CD1c-positive myeloid dendritic cell (primary cell): ENCODE measurements at regions not wholly inside any gene's neighbourhood (a gene's known extent, or its start where the extent isn't known, plus 50 kb on each side); places are given as distances from the start of the nearest gene placed in this dataset.
"Not testable (repeated sequence)": the region's sequence is repeated elsewhere in the genome, so short reads cannot be mapped to it uniquely, and the experiment has no call there.

ENCODE experiments used
- DNase-seq: peaks from one replicate; pipeline ENCODE4 v3.0.0-alpha.2; 2016; ENCODE audit errors: extremely low spot score

DNA sequence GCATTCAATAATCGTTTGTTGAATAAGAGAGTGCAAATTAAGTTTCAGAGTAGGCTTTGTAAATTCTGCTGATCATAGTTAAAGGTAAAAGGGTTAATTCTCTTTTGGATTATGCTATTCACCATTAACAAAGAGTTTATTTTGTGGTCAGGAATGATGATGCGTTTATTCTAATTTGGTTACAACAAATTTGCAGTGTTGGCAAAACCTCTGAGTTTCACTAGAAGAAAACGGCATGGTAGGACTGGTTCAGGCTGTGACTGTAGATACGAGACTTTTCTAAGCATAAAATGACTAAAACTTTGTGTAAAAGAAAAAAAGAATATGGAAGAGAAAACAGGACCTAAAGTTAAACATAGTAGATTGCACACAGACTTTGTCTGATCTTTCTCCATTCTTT is 234.7 kb downstream of the TLR4 start:
- DNase-seq = no peak

DNA sequence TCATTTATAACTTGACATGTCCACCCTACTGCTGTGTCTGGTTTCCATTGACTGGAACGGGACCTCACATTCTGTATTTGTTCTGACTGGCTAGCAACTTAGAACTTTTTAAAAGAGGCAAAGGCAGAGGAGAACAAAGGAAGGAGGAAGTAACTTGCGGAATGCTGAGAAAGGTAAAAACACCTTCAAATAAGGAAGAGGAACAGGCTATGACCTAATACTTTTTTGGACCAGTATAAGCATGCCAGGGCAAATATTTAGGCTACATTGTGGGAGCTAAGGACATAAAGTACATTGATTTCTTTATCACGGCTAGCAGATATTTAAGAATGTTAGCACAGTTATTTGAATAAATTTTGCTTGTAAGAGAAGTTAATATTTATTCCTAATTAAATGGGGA is 240.5 kb downstream of the TLR4 start:
- DNase-seq = not testable (repeated sequence)

DNA sequence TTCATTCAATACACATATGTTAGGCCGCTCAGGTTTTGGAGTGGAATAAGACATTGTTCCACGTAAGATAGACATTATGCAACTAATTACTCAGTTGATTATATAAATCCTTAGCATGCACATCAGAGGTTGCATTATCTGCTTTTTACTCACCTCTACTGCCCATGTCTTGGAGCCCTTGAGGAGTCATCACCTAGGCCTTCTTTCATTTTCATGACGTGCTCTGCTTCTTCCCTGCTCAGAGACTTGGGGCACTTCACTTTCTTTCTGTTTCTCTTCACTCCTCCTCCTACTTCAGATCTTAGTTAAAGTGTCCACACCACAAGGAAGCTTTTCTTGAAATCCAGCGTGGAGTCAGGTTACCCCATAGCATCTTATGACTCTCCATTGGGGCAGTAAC is 241.1 kb downstream of the TLR4 start:
- no peak for DNase-seq

DNA sequence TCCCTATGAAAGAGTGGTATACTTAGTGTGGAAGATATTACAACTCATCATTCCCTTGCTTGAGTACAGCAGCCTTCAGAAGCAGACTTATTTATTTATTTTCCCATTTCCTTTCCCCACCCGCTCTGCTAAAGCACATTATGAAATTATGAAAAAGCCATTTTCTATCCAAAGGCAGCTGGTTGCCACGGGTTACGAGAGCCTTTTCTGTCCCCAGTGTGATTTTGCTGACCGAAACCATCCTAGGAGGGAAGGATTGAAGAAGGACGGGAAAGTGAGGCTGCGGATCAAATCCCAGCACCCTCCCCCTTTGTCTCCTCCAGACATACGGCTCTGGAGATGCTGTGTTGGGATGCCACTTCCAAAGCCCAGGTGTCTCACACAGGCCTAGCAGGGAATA is 246.9 kb downstream of the TLR4 start:
- no peak for DNase-seq

DNA sequence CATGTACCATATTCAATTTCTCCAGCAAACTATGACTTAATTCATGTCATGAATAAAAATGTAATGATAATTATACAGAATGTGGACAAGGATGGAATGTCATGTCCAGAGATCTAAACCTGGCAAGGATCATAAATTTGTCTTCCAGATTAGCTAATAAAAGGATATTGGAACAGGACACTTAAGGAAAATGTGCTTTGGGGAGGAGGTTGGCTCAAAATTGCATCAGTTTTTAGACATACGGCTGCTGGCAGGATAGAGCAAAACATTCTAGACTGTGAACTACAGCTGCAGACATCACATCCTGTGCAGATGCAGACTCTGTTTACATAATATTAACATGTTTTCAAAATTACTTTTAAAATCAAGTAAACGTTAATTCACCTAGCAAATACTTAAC is 248.4 kb downstream of the TLR4 start:
- no peak for DNase-seq

DNA sequence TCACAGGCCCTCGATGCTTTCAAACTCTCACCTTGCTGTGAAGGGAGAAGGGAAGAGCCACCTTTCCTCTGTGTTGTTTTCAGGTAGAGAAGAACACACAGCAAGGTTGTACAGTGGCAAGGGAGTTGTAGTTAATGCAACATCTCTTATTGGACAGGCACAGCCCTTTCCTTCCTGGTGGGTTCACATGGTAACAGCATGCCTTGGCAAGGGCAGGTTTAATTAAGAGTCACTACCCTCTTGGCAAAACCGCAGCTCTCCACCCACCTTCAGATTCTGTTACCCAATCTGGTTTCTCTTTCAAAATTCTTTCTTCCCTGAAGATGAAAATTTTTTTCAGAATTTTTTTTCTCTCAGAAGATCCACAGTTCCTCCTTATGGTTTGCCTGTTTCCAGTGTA is 253.1 kb downstream of the TLR4 start:
- peak; percentile 3 for DNase-seq

DNA sequence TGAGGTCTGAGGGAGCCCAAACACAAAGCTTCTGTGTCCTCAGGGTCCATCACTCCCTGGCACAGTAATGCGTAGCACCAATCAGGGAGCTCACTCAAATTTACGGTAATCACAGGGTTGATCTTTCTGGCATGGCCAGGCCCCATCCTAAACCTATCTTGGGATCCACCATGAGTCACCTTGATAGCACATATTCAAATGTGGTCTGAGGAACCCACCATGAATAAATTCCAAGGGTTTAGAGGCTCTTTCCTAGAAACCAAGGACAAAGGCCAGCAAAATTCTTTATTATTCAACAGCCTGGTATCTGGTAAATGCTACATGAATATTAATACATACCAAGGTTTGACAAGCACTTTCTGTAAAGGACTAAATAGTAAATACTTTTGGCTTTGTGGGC is 254.5 kb downstream of the TLR4 start:
- no peak for DNase-seq

DNA sequence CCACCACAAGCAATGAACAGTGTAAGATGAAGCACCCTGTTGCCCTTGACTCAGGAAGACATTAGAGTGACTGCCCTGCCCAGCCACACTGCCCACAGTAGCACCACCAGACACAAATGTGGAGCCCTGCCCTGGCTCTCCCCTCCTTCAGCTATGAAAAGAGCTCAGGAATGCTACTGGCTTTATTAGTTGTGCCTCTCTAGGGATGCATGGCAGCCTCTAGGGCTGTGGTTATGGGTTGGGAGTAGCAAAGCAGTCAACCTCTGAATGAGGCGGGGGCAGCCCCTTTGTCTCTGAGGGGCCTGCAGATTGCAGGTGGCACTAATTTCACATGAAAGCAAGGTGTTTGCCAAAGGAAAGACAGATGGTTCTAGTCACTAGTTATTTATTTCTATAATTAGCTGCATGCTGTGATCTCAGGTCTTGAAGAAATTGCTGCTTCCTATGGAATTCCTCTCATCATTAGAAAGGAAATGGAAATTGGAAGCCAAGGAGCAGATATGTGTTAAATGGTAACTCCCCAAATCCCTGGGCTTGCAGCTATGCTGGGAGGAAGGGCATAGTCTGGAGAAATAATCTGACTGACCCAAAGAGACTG is 259.4 kb downstream of the TLR4 start:
- no peak for DNase-seq

DNA sequence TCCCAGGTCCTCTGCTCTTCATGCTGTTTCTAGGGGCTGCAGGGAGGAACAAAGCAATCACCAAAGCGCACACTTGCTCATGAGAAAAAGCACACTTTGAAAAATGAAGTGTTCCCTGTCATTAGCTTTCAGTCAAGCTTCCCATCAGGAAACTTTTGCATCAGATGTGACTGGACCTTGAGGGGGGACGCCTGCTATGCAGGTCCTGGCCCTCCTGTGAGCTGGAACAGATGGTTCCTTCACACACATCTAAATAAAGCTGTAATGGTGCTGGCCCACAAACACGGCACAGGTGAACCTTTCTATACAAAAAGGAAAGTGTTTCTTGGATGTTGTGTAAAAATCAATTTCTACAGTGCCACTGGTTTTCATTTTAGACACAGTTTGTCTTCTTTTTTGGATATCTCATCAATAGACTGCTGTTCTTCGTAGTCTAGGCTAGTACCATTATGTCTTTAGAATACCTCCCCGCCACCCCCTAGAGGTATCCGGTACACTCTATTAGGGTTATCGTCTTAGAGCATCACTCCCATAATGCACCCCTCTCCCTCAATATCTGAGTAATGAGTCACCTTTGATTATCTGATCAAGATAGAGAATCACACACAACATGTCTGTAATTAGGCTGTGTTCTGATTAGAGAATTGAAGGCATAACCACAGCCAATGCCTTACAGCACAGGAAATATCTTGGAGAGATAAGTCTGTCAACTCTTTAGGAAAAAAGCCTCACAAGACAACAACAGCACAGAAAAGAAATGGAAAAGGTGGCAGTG is 266.3 kb downstream of the TLR4 start:
- no peak for DNase-seq

DNA sequence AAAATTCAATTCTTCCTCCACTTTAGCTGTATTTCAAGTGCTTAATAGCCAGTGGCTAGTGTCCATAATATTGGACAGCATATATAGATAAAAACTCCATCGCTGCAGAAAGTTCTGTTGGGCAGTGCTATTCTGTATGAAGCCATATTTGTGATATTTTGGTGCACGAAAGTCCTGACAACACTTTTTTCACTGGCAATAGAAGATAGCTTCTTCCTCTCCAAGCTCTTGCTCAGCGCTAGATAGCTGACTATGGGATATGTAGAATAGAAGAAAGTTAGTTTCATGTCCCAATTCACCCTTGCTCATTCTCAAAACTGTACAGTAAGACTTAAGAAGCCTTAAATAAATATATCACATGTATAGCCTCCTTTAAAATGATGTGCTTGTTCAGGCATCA is 269.9 kb downstream of the TLR4 start:
- no peak for DNase-seq

DNA sequence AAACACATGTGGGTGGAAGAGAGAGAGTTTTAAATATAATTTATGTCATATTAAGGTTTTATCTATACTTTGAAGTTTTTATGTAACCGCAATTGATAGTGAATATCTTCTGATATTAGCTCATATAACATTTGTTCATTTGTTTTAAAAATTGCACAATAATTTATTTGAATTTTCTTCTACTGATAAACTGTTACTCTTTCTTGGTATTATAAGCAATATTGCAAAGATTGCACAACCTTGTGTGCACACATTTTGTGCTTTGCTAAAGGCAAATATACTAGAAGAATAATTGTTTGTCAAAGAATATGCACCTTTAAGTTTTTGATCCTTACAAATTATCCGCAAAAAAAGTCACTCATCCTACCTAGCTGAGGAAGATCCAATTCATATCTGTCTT is 275.7 kb downstream of the TLR4 start:
- DNase-seq = no peak

DNA sequence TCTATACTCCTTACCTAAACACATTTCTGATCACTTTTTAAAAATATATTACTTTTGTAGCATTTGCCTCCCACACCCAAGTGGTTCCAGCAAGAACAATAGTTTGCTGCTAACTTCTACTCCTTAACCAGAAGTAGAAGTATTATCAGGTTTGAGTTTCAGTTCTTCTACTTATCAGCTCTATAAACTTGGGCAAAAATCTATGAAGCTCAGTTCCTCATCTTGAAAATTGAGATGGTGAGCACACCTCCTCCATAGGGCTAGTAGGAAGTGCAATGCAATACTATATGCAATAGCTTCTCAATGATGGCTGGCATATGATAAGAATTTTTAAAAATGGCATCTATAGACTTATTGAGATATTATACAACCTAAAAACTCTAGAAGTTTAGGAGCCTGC is 283.7 kb downstream of the TLR4 start:
- DNase-seq = peak; percentile 3

DNA sequence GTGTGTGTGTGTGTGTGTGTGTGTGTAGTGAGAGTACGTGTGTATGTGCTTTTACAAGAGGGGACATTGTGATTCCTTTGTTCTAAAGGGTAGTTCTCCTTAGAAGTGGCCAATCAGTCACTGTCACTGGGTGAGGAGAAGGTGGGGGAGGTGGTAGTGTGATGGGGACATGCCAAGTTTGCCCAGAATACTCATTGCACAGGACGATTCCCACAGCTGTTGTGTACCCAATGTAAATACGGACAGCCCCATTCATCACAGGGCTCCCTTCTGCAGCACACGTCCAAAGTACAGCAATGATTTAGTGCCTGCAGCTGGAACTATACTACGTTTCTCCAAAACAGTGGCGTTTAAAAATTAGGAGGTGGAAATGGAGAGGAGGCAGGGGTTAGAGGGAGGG is 287.8 kb downstream of the TLR4 start:
- DNase-seq = no peak

DNA sequence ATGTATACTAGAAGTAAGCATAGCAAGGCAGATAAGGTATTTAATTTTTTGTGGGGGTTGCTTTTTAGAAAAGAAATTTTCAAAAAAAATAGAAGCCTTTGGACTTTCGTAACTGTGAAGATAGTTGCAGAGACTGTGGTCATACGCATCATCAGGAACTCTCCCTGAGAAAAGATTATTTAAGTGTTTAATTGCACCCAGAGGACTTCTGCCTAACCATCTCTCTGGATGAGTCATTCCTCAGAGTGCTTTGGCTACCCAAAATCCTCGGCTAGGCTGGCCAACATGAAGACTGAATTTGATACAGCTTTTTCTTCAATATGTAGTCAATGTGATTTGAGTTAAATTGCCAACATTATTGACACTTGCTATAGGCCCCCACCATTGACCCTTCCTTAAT is 296.4 kb downstream of the TLR4 start:
- DNase-seq = no peak

DNA sequence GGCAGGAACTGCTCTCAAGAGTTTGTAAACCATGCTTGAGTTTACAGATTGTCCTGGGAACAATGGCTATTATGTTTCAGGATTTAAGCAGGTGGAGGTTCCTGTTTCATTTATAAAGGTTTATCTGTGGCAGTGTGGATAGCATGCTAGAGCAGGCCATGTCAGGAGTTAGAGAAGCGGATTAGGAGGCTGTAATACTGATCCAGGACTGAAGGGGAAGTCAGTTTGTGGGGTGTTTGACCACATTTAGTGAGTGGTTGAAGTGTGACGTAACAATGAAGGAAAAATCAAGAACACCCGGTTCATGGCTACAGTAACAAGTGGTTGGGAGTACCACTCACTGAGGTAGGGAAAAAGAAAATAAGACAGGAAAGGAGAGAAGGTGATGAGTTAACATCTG is 299.0 kb downstream of the TLR4 start:
- DNase-seq = no peak

DNA sequence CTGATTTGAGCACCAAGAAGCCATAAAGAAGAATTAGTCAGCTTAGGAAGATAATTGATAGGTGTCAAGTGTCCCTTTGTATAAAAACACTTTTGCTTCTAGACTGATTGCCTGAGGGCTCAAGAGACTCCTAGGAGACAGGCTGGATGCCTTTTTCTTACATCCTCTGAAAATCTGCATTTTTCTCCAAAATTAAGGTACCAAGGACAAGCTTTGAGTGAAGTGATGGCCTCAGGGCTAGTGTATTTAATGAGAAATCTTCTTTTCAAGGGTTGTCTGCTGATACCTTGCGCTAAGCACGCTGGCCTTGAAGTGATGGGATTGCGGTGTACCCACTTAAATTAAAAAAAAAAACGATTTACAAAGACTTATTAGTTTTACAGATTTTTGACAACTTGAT is 304.0 kb downstream of the TLR4 start:
- no peak for DNase-seq

DNA sequence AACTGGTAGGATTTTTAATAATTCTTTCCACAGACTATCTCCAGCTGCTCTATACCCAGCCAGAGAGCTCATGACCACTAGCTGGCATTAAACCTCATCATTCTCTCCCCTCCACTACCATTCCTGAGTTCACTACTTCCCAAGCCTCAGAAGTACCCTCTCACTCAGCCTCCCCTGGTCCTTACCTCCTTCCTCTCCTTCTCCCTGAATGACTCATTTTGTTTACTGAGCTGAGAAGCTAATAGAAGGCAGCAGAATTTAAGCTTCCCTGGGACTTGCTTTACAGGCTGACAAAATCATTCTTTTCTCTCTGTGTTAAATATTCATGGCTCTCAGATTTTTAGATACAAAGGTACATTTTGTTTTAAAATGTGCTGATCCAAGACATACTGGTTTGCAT is 305.4 kb downstream of the TLR4 start:
- no peak for DNase-seq

DNA sequence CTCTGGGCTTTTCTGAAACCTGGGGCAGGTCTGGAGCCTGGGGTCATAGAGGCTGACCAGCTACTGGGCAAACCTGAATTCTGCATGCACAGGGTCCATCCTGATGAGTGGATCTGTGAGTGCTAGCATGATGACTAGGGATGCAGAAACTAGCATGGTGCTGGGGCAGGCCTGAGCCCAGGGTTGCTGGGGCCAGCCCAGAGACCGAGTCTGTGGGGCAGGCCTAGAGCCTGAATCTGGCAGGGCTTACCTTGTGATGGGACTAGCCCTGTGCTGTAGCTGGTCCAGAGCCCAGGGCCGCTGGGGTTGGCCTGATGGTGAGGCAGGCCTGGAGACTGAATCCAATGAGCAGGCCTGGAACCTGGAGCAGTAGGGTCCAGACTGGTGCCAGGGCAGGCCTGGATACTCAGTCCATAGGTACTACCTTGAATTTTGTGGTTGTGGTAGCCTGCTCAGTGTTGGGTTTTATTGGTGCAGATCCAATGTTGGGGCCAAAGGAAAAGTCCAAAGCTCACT is 313.5 kb downstream of the TLR4 start:
- DNase-seq = no peak

DNA sequence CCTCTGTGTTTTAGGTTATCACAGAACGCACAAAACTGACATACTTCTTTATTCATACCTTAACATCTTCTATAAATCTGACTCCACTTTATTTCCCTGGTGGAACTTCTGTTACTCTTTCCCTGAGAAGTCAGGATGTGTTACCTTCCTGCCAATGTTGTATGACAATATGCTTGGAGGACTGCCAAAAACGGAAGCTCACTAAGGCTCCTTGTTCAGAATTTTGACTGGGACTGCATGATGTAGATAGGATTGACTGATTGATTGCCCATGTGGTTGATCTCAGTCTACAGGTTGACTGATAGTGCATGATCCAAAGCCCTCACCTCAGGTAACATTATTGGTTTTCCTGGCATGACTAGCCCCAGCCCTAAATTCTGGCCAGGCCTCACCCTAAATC is 319.4 kb downstream of the TLR4 start:
- no peak for DNase-seq

DNA sequence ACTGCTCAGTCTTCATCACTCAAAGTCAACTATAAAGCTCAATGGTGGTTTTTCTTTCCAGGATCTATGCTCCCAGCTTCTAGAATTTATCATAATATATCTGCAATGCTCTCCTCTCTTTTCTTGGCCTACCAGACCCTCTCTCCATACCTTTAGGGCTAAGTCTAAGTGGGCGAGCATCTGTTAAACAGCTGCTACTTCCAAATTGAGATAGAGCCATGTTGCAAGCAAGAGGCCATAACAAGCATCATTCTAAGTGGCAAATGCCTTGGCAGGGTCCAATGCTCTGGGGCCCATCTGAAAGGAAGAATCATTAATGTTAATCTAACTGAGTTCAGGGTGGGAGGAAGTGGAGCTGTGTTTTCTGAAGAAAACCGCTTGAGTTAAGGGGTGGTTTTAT is 324.0 kb downstream of the TLR4 start:
- no peak for DNase-seq

DNA sequence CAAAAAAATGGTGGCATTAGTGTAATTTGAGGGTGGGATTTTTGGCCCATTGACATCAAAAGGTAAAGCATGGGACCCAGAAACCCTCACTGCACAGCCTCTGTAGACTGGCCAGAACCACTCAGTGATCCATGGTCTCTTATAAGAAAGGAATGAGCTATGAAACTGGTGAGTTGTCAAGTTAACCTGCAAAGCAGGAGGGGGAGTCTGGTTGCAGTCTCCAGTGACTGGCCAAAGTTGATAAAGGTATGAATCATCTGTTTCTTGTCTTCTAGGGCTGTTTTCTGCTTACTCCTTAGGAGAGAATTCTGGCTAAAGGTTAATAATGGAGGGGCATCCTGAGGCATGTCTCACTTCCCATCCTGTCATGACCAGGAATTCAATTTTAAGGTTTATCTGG is 325.2 kb downstream of the TLR4 start:
- no peak for DNase-seq

DNA sequence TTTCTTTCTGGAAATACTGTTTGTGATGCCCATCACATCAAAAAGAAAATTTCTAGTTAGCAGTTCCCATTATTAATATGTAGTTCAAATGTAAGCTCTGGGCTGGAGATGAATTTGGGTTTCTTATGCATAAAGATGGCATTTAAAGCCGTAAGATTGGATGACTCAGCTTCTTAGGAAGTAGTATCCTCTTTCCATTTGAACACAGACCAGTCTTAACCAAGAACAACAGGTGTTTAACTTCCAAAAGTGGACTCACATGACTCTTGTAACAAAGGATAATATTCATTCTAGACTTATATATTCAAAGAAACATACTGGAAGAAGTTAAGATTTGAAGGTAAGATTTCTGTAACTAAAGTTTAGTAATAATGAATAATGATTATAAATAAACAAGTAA is 330.5 kb downstream of the TLR4 start:
- DNase-seq = no peak

DNA sequence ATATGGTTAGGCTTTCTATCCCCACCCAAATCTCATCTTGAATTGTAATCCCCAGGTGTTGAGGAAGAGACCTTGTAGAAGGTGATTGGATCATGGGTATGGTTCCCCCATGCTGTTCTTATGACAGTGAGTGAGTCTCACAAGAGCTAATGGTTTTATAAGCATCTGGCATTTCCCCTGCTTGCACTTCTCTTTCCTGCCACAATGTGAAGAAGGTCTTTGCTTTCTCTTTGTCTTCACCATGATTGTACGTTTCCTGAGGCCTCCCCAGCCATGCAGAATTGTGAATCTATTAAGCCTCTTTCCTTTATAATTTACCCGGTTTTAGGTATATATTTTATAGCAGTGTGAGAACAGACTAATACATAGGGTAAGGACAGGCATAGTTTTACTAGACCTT is 334.5 kb downstream of the TLR4 start:
- DNase-seq = no peak

DNA sequence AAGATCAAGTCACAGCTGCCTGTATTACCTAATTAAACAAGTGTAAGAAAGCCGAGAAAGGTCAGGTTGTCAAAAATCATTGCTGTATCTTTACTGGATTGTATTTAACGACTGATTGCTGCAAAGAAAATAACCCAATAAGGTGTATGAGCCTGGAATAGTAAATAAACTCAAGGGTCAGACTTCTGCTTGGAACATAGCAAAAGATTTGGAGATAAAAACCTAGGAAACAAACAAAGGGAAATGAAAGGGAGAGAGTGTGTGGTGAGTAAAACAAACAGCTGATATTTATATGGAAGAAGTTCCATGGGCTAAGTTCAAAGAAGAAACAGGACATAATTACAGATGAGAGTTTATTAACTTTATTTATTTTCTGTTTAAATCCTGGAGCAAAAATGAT is 354.0 kb downstream of the TLR4 start:
- no peak for DNase-seq
